Small intestine (tissue), 7 donors: ENCODE measurements at regions not wholly inside any gene's neighbourhood (a gene's known extent, or its start where the extent isn't known, plus 50 kb on each side); places are given as distances from the start of the nearest gene placed in this dataset.
"Not testable (repeated sequence)": the region's sequence is repeated elsewhere in the genome, so short reads cannot be mapped to it uniquely, and the experiment has no call there.

Experiments
- DNase-seq, 2 donors: peaks; one replicate each; pipeline versions ENCODE4 v3.0.0 to v3.0.0-alpha.2; 2013
- FAIRE-seq: peaks from 2 replicates; lab custom pipeline; 2012; peaks lifted over from hg19 to GRCh38; lab: Jason Lieb, UNC
- H3K27ac ChIP-seq, 3 donors: one replicate each; pipeline ENCODE4 v1.5.1; 2013; ENCODE audit warnings: low read length in 2 of 3, mild to moderate bottlenecking in 2 of 3, control low read depth in 1 of 3, inconsistent platforms in 1 of 3, low read depth in 1 of 3, moderate library complexity in 1 of 3
- H3K27me3 ChIP-seq, 3 donors: one replicate each; pipeline ENCODE4 v1.6.1; 2013; ENCODE audit warnings: low read length in 3 of 3, inconsistent platforms in 1 of 3; ENCODE audit not compliant: control insufficient read depth in 3 of 3, insufficient read depth in 3 of 3
- H3K36me3 ChIP-seq, 3 donors: one replicate each; pipeline ENCODE4 v1.6.1; 2013; ENCODE audit warnings: low read length in 3 of 3, inconsistent platforms in 1 of 3, low read depth in 1 of 3, mild to moderate bottlenecking in 1 of 3, moderate library complexity in 1 of 3; ENCODE audit not compliant: control insufficient read depth in 3 of 3, insufficient read depth in 2 of 3
- H3K4me1 ChIP-seq, 3 donors: one replicate each; pipeline ENCODE4 v1.6.1; 2013; ENCODE audit warnings: low read length in 2 of 3, inconsistent platforms in 1 of 3, low read depth in 1 of 3, mild to moderate bottlenecking in 1 of 3, moderate library complexity in 1 of 3; ENCODE audit not compliant: control insufficient read depth in 3 of 3, insufficient read depth in 2 of 3
- H3K4me3 ChIP-seq, 3 donors: one replicate each; pipeline ENCODE4 v1.5.1; 2013; ENCODE audit warnings: low read length in 3 of 3, control low read depth in 1 of 3, inconsistent platforms in 1 of 3, low read depth in 1 of 3, mild to moderate bottlenecking in 1 of 3, moderate library complexity in 1 of 3
- H3K9me3 ChIP-seq, 2 donors: one replicate each; pipeline ENCODE4 v1.6.1; 2013; ENCODE audit warnings: low read depth in 1 of 2, low read length in 1 of 2; ENCODE audit not compliant: control insufficient read depth in 2 of 2, insufficient read depth in 1 of 2
- WGBS, 3 donors: extraction: QIAGEN DNeasy Blood & Tissue Kit; methylation state at CpG; one replicate each; pipeline ENCODE4 v1.1.7; 2013; 5-methylcytosine and 5-hydroxymethylcytosine counted together
- donor health status: healthy with polysubstance abuse.
- donor health status: control.
- donor health status: control.
- donor health status: Bipolar disorder and iron deficiency.
- donor health status: healthy.

DNA sequence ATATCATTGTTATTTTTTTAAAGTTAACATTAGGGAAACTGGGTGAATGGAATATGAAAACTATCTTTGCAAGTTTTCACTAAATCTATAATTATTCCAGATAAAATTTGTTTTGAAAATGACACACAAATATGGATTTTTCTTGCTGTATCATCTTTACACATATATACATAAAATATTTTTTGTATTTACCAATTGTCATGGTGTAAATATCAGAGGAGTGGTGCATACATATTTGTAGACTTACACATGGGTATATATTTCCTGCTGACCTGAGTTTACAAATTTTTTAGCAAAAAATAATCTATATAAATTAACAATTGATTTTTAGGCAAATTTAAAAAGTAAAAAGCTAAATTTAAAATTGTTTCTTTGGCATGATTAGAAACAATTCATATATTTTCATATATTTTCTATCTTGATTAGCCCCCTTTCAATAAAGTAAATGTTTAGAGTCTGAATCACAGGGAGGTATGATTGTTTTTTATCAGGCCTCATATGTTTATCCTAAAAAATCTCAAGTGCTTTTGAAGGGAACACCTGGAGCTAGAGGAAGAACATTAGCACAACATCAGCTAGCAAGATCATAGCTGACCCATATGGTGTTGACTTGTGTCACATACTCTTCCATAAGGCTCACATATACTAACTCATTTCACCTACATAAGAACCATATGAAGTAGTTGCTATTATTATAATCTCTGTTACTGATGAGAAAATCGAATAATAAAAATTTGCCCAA lies 671.8 kb upstream of the GJE1 start:
- Histone ChIP-seq H3K4me1 (no peaks in the 10 kb centered on the region), H3K27ac (no peak overlapping the region), H3K27me3 (no peaks in the 10 kb centered on the region), H3K4me3 (no peak overlapping the region), H3K9me3 (no peaks in the 10 kb centered on the region), H3K36me3 (no peaks in the 10 kb centered on the region)
- WGBS, 3 donors: 93 to 94% (median 94%) methylated on average over 1 of the region's 1 CpG
- DNase-seq: no peak
- FAIRE-seq: no peak

DNA sequence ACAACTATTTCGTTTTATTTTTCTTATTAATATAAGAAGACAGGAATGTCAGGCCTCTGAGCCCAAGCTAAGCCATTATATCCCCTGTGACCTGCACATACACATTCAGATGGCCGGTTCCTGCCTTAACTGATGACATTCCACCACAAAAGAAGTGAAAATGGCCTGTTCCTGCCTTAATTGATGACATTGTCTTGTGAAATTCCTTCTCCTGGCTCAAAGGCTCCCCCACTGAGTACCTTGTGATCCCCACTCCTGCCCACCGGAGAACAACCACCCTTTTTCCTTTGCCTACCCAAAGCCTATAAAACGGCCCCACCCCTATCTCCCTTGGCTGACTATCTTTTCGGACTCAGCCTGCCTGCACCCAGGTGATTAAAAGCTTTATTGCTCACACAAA lies 672.5 kb upstream of the GJE1 start:
- FAIRE-seq, DNase-seq, H3K4me3 ChIP-seq, H3K4me1 ChIP-seq, H3K9me3 ChIP-seq, H3K27ac ChIP-seq, H3K27me3 ChIP-seq, H3K36me3 ChIP-seq: not testable (repeated sequence)
- 67 to 76% (median 76%) methylated on average over 5 of the region's 5 CpGs for WGBS, 3 donors

DNA sequence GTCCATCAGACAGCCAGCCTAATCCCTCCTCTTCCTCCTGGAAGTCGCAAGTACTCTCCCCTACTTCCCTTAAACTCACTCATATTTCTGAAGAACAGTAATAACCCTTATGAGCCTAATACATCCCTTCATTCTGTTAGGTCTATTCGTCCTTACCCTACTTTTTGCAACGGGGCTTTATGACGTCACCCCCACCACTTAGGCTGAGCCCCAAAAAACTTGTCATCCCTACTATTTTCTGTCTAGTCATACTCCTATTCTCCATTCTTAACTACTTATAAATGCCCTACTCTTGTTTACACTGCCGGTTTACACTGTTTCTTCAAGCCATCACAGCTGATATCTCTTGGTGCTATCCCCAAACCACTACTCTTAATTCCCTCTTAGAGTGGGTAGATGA lies 674.7 kb upstream of the GJE1 start:
- DNase-seq, H3K9me3 ChIP-seq, H3K4me1 ChIP-seq, H3K36me3 ChIP-seq, FAIRE-seq, H3K4me3 ChIP-seq, H3K27ac ChIP-seq, H3K27me3 ChIP-seq: not testable (repeated sequence)
- WGBS, 3 donors: 92 to 94% (median 93%) methylated on average over 4 to 5 of the region's 5 CpGs

DNA sequence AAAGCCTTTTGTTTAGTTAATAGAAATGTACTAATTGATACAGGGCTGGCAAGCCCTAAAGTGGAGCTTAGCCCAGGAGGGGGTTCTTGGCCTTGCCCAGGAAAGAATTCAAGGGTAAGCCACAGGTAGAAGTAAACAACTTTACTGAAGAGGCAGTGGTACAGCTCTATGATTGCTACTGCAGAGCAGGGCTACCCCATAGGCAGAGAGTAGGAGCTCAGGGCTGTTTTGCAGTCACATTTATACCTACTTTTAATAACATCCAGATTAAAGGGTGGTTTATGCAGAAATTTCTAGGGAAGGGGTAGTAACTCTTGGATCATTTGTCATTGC lies 680.4 kb upstream of the GJE1 start:
- H3K9me3 ChIP-seq: no peaks in the 10 kb centered on the region
- DNase-seq: no peak
- H3K4me1 ChIP-seq: no peaks in the 10 kb centered on the region
- FAIRE-seq: no peak
- H3K4me3 ChIP-seq: no peak overlapping the region
- H3K27me3 ChIP-seq: no peaks in the 10 kb centered on the region
- no peaks in the 10 kb centered on the region for H3K36me3 ChIP-seq
- no peak overlapping the region for H3K27ac ChIP-seq

DNA sequence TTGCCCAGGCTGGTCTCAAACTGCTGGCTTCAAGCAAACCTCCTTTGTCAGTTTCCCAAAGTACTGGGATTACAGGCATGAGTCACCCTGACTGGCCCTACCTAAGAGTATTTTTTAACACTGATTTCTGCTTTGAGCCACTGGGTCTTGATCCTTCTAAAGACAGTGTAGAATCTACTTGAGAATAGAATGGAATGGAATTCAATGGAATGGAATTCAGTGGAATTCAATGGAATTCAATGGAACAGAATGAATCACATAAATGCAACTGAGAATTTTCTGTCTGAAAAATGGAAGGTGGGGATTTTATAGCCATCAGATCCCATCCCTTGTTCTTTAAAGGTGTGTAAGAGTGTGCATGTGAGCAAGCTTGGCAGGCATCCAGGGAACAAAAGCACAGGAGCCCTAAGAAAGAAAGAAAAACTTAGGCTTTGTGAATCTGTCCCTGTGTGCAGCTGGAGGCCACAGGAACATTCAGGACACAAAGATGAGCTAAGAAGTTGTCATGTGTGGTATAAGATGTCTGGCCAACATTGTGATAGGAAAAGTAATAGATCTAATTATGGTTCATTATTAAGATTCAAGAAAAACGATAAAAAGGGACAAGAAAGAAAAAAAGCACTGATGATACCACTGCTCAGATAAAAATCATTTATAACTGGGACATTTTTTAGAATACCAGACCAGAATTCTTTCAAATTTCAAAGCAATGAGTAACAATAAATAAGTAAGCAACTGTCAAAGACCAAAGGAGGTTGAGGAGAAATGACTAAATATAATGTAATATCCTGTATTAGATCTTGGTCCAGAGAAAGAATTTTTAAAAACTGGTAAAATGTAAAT lies 681.0 kb upstream of the GJE1 start:
- no peak overlapping the region for H3K4me3 ChIP-seq
- FAIRE-seq (no peak), DNase-seq (no peak)
- WGBS, 3 donors: 65 to 68% (median 67%) methylated on average over 1 of the region's 1 CpG
- no peaks in the 10 kb centered on the region for H3K9me3 ChIP-seq
- H3K4me1 ChIP-seq: no peaks in the 10 kb centered on the region
- no peaks in the 10 kb centered on the region for H3K36me3 ChIP-seq
- H3K27me3 ChIP-seq: no peaks in the 10 kb centered on the region
- H3K27ac ChIP-seq: no peak overlapping the region

DNA sequence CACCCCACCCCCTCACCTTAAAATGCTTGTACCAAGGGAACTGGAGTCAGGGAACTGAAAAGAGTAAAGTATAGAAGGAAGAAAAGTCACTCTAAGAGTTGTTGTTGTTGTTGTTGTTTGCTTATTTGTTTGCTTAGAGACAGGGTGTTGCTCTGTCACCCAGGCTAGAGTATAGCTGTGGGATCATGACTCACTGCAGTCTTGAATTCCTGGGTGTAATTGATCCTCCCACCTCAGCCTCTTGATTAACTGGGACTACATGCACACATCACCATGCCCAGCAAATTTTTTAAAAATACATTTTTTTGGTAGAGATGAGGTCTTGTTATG lies 681.6 kb upstream of the GJE1 start:
- Histone ChIP-seq H3K27ac (no peak overlapping the region), H3K36me3 (no peaks in the 10 kb centered on the region), H3K4me1 (no peaks in the 10 kb centered on the region), H3K4me3 (no peak overlapping the region), H3K9me3 (no peaks in the 10 kb centered on the region), H3K27me3 (no peaks in the 10 kb centered on the region)
- no peak for FAIRE-seq
- no peak for DNase-seq

DNA sequence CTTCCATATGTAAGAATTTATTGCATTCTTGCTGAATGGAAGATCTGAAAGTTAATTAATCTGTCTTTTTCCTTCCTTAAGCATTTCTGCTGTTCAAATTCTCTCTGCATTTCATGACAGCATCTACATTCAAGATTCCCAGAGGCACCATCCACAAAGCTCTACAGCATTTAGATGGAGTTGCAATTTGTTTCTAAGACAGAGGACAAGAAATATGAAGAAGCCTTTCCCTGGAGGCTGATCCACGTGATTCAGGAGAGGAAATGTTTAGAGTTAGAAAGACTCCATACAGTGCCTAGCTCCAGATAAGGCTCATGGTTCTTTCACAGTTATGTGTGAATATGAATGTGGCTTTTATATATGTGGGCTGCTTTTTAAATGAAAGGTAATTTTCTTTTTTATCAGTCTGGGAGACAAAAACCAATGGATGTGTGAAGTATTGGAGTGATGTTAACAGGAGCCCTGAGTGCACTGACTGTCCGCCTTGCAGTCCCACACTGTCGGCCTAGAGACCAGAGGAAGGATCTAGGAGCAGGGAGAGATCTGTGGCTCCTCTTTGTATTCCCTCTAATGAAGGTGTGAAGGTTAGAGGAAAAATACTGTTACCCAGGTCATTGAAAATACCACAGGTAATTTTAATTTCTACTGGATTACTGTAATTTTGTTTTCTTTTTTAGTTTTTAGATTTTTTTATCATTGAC lies 686.6 kb upstream of the GJE1 start:
- no peak for FAIRE-seq
- Histone ChIP-seq H3K27ac (no peak overlapping the region), H3K36me3 (no peaks in the 10 kb centered on the region), H3K27me3 (no peaks in the 10 kb centered on the region), H3K9me3 (no peaks in the 10 kb centered on the region), H3K4me3 (no peak overlapping the region), H3K4me1 (no peaks in the 10 kb centered on the region)
- no peak for DNase-seq
- 80 to 84% (median 83%) methylated on average over 3 of the region's 3 CpGs for WGBS, 3 donors

DNA sequence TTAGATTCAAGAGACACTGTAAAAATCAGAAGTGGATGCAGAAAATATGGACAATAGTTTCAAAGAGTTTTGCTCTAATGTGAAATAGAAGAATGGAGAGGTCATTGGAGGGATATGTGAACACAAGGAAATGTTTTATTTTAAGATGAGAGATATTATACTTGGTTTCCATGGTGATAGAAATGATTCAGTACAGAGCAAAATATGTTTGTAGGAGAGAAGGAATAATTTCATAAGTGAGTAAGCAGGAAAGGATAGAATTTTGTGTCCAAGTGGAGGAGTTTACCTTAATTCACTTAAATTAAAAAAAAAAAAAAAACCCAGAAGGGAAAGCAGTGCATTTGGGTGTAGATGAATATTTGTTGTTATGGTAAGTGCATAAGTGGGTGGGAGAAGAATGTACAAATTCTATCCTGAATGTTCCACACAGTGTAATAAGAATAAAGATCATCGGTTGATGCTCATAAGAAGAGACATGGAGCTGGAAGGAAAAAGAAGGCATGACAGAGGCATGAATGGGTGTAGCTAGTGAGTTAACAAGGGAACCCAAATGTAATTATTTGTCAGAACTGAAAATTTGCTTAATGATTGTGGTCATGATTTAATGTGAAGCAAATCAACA lies 688.9 kb upstream of the GJE1 start:
- H3K9me3 ChIP-seq: peaks cover 0 to 2% of the 10 kb centered on the region in 2 donors
- DNase-seq (no peak), FAIRE-seq (no peak)
- 92 to 100% (median 96%) methylated on average over 1 of the region's 1 CpG for WGBS, 3 donors
- no peak overlapping the region for H3K4me3 ChIP-seq
- no peaks in the 10 kb centered on the region for H3K36me3 ChIP-seq
- no peaks in the 10 kb centered on the region for H3K27me3 ChIP-seq
- no peaks in the 10 kb centered on the region for H3K4me1 ChIP-seq
- no peak overlapping the region for H3K27ac ChIP-seq
